GM12865 (cell line): ENCODE measurements at regions not wholly inside any gene's neighbourhood (a gene's known extent, or its start where the extent isn't known, plus 50 kb on each side); places are given as distances from the start of the nearest gene placed in this dataset.

ENCODE experiments used
- DNase-seq: peaks from one replicate; pipeline ENCODE4 v3.0.0; 2010; ENCODE audit warnings: low read depth
- H3K4me3 ChIP-seq: 2 replicates; pipeline ENCODE4 v1.5.1; 2011; ENCODE audit warnings: mild to moderate bottlenecking, low read depth, low read length, control low read depth
- CTCF ChIP-seq: IDR thresholded peaks from 2 replicates; pipeline ENCODE4 v1.5.1; 2011; ENCODE audit warnings: low read length, control low read depth, low read depth, inconsistent platforms; ENCODE audit not compliant: insufficient read depth; ENCODE audit errors: missing control alignments

- no peak overlapping the region for H3K4me3 ChIP-seq
- no peak for TF ChIP-seq CTCF
- DNase-seq = no peak
Observed at GRCh38 chr6:12419631-12420272, 129.6 kb downstream of the EDN1 start.

- no peak for TF ChIP-seq CTCF
- no peak overlapping the region for H3K4me3 ChIP-seq
- DNase-seq = no peak
Observed at GRCh38 chr6:12420626-12421025, 130.5 kb downstream of the EDN1 start.

- no peak for TF ChIP-seq CTCF
- no peak overlapping the region for H3K4me3 ChIP-seq
- peak; percentile 7 for DNase-seq
Observed at GRCh38 chr6:12421596-12421995, 131.4 kb downstream of the EDN1 start.

DNA sequence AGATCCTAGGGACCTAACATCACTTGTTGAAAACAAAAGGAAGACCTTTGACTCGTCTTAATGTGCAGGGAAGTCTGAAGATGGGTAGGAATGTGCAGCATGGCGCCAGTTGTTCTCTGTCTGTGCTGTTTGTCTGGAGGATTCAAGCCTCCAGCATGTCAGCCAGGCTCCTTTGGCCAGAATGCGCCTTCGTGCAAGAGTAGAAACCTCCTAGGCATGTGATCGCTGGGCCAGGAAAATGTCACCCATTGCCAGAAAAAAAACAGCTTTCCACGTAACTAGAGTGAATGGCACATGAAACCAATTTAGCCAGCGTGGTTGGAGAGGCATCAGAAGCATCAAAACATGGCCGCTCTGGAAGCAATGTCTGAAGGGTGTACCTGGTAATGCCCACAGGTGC is 132.7 kb downstream of the EDN1 start:
- no peak overlapping the region for H3K4me3 ChIP-seq
- DNase-seq = no peak
- TF ChIP-seq CTCF = no peak

- DNase-seq = no peak
- H3K4me3 ChIP-seq = no peak overlapping the region
- TF ChIP-seq CTCF = no peak
Observed at GRCh38 chr6:12423832-12424231, 133.7 kb downstream of the EDN1 start.

DNA sequence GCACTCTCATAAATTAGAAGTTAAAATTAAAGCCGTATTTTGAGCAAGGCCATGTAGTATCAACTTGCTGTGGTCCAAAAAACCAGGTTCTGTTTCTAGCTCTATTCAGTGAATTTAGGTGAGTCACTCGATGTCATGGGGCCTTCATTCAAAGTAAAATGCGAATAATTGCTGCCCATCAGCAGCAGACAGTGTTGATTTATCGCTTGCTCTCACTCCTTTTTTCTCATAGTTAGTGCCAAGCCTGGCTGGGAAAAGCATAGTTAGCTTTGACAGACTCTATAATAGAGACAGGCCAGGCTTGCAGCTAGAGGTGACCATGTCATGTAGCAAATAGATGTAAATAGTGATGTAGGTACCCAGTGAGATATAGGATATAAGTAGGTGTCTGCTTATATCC is 136.0 kb downstream of the EDN1 start:
- no peak for TF ChIP-seq CTCF
- H3K4me3 ChIP-seq = no peak overlapping the region
- DNase-seq = no peak

- DNase-seq = no peak
- no peak for TF ChIP-seq CTCF
- H3K4me3 ChIP-seq = no peak overlapping the region
Observed at GRCh38 chr6:12431023-12431422, 140.9 kb downstream of the EDN1 start.
